Activated CD4-positive, alpha-beta T cell treated with anti-CD3 and anti-CD28 coated beads, Interleukin-2, Interleukin-6, amounts not matched to agents 100 ng/mL and 50 ng/mL, durations not matched to agents 16 hours and 8 hours (primary cell): ENCODE measurements at regions not wholly inside any gene's neighbourhood (a gene's known extent, or its start where the extent isn't known, plus 50 kb on each side); places are given as distances from the start of the nearest gene placed in this dataset.

Experiments
- DNase-seq: peaks from one replicate; pipeline ENCODE4 v3.0.0-alpha.2; 2020

- DNase-seq = no peak
These were observed 152.6 kb upstream of the SYT1 start for GRCh38 chr12:78711954-78712353.

- no peak for DNase-seq
These were observed 151.6 kb upstream of the SYT1 start for GRCh38 chr12:78712834-78713481.

- DNase-seq = no peak
These were observed 144.9 kb upstream of the SYT1 start for GRCh38 chr12:78719721-78720120.

- DNase-seq = no peak
These were observed 142.7 kb upstream of the SYT1 start for GRCh38 chr12:78721906-78722305.

- no peak for DNase-seq
These were observed 139.5 kb upstream of the SYT1 start for GRCh38 chr12:78725033-78725432.

GRCh38 chr12:78725951-78726580, 138.5 kb upstream of the SYT1 start:
- DNase-seq = no peak

- DNase-seq = no peak
These were observed 137.7 kb upstream of the SYT1 start for GRCh38 chr12:78726854-78727253.

- no peak for DNase-seq
These were observed 132.1 kb upstream of the SYT1 start for GRCh38 chr12:78732481-78732880.

- DNase-seq = no peak
These were observed 124.9 kb upstream of the SYT1 start for GRCh38 chr12:78739653-78740052.

- no peak for DNase-seq
These were observed 118.6 kb upstream of the SYT1 start for GRCh38 chr12:78746001-78746400.

GRCh38 chr12:78753058-78753457, 111.5 kb upstream of the SYT1 start:
- DNase-seq = no peak

GRCh38 chr12:78756936-78757335, 107.6 kb upstream of the SYT1 start:
- DNase-seq = no peak

- no peak for DNase-seq
These were observed 105.2 kb upstream of the SYT1 start for GRCh38 chr12:78759367-78759766.

GRCh38 chr12:78760906-78761305, 103.7 kb upstream of the SYT1 start:
- no peak for DNase-seq

GRCh38 chr12:78764913-78765312, 99.7 kb upstream of the SYT1 start:
- DNase-seq = no peak

- DNase-seq = no peak
These were observed 97.2 kb upstream of the SYT1 start for GRCh38 chr12:78767264-78767981.

GRCh38 chr12:78778339-78778738, 86.2 kb upstream of the SYT1 start:
- DNase-seq = no peak

GRCh38 chr12:78787576-78787975, 77.0 kb upstream of the SYT1 start:
- DNase-seq = no peak

- DNase-seq = no peak
These were observed 74.4 kb upstream of the SYT1 start for GRCh38 chr12:78790148-78790547.

GRCh38 chr12:78792052-78792698, 72.4 kb upstream of the SYT1 start:
- DNase-seq = no peak

- no peak for DNase-seq
These were observed 71.1 kb upstream of the SYT1 start for GRCh38 chr12:78793491-78793890.

- no peak for DNase-seq
These were observed 70.6 kb upstream of the SYT1 start for GRCh38 chr12:78793982-78794381.

GRCh38 chr12:78795934-78796445, 68.6 kb upstream of the SYT1 start:
- DNase-seq = no peak
